Tibial nerve (tissue), 4 donors: ENCODE measurements at regions not wholly inside any gene's neighbourhood (a gene's known extent, or its start where the extent isn't known, plus 50 kb on each side); places are given as distances from the start of the nearest gene placed in this dataset.

Source experiments
- DNase-seq, 2 donors: peaks; one replicate each; pipeline ENCODE4 v3.0.0-alpha.2; 2019; ENCODE audit warnings: low spot score in 2 of 2
- H3K27ac ChIP-seq, 4 donors: fragments of 200-600 bp; sonication (generic) in 3 of 4; one replicate each; pipeline ENCODE4 v1.5.1; 2017 to 2019; ENCODE audit warnings: mild to moderate bottlenecking in 1 of 4
- H3K27me3 ChIP-seq, 2 donors: fragments of 200-600 bp; sonication (generic) in 1 of 2; one replicate each; pipeline versions ENCODE4 v1.5.1 to v1.6.0; 2017 to 2019
- H3K36me3 ChIP-seq, 3 donors: fragments of 200-600 bp; sonication (generic); one replicate each; pipeline ENCODE4 v1.5.1; 2018 to 2019
- H3K4me1 ChIP-seq, 4 donors: fragments of 200-600 bp; sonication (generic) in 3 of 4; one replicate each; pipeline ENCODE4 v1.5.1; 2017 to 2019
- H3K4me3 ChIP-seq, 4 donors: fragments of 200-600 bp; sonication (generic) in 3 of 4; one replicate each; pipeline ENCODE4 v1.5.1; 2017 to 2019; ENCODE audit warnings: mild to moderate bottlenecking in 1 of 4, moderate library complexity in 1 of 4
- H3K9me3 ChIP-seq, 4 donors: fragments of 200-600 bp; sonication (generic) in 3 of 4; one replicate each; pipeline ENCODE4 v1.5.1; 2017 to 2019
- EP300 ChIP-seq, 2 donors: sonication (generic); formaldehyde crosslinking; IDR thresholded peaks; one replicate each; pipeline ENCODE4 v1.6.1; 2017; ENCODE audit warnings: antibody characterized with exemption in 2 of 2, mild to moderate bottlenecking in 1 of 2
- POLR2A ChIP-seq, 2 donors: fragments of 450-650 bp; IDR thresholded peaks; one replicate each; pipeline ENCODE4 v1.6.1; 2017; ENCODE audit warnings: antibody characterized with exemption in 2 of 2, mild to moderate bottlenecking in 2 of 2, moderate library complexity in 2 of 2
- WGBS, 2 donors: methylation state at CpG; one replicate each; pipeline ENCODE4 v1.1.5; 2018; 5-methylcytosine and 5-hydroxymethylcytosine counted together
- TF ChIP-seq, protein P1 (sequence below), 5 experiments: fragments of 200-600 bp in 3 of 5; fragments of 450-650 bp in 2 of 5; sonication (generic) in 3 of 5; IDR thresholded peaks; one replicate each; pipeline ENCODE4 v1.5.1; 2016 to 2019; ENCODE audit warnings: antibody characterized with exemption in 5 of 5, mild to moderate bottlenecking in 3 of 5, moderate library complexity in 2 of 5

DNA sequence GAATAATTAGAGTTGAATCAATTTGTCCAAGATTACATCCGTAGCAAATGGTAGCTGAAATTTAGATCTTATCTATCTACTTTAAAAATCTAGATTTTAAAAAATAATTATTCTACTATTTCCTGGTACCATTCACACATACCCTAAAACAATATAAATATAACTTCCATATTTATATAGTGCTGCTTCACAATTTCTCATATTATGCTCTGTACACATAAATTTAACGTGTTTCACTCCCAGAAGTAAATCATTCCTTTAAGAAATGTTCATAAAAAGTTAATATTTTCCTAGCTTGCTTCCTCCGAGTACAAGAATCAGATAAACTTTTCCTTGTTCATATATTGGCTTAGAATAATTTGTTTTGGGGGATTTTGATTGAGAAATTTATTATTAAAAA, 857.0 kb upstream of the SPRY2 start:
- Histone ChIP-seq H3K27me3 (no peaks in the 10 kb centered on the region), H3K27ac (no peak overlapping the region), H3K36me3 (no peaks in the 10 kb centered on the region), H3K9me3 (peaks cover 0 to 8% (median 0%) of the 10 kb centered on the region in 4 donors), H3K4me1 (no peaks in the 10 kb centered on the region), H3K4me3 (no peak overlapping the region)
- WGBS, 2 donors: 75 to 80% methylated on average over 3 of the region's 3 CpGs
- no peak for TF ChIP-seq EP300 (IDR thresholded peaks at IDR 0.05)
- no peak for DNase-seq

DNA sequence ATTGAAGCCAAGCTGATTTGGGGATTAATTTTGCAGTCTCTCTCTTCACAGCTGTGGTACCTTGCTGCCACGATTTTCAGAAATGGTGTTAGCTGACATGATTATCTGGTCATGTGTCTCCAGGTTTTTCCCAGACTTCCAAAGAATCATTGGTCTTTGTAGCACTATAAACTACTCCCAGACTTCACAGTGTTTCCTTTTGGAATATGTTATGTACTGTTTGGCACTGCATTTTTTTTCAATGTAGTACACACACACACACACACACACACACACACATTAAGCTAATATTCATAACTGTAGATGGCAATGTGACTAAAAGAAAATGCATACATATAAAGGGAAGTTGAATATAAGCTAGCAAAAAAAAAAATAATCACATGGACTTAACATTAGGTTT, 856.6 kb upstream of the SPRY2 start:
- Histone ChIP-seq H3K9me3 (peaks cover 0 to 8% (median 0%) of the 10 kb centered on the region in 4 donors), H3K36me3 (no peaks in the 10 kb centered on the region), H3K27me3 (no peaks in the 10 kb centered on the region), H3K4me1 (no peaks in the 10 kb centered on the region), H3K27ac (no peak overlapping the region), H3K4me3 (no peak overlapping the region)
- DNase-seq: no peak
- WGBS, 2 donors: 55 to 56% methylated on average over 1 of the region's 1 CpG
- TF ChIP-seq POLR2A (IDR thresholded peaks at IDR 0.05) (no peak), EP300 (IDR thresholded peaks at IDR 0.05) (no peak)
- TF ChIP-seq, protein P1, sequence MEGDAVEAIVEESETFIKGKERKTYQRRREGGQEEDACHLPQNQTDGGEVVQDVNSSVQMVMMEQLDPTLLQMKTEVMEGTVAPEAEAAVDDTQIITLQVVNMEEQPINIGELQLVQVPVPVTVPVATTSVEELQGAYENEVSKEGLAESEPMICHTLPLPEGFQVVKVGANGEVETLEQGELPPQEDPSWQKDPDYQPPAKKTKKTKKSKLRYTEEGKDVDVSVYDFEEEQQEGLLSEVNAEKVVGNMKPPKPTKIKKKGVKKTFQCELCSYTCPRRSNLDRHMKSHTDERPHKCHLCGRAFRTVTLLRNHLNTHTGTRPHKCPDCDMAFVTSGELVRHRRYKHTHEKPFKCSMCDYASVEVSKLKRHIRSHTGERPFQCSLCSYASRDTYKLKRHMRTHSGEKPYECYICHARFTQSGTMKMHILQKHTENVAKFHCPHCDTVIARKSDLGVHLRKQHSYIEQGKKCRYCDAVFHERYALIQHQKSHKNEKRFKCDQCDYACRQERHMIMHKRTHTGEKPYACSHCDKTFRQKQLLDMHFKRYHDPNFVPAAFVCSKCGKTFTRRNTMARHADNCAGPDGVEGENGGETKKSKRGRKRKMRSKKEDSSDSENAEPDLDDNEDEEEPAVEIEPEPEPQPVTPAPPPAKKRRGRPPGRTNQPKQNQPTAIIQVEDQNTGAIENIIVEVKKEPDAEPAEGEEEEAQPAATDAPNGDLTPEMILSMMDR (IDR thresholded peaks at IDR 0.05): no peak

GRCh38 chr13:81194362-81194761, 853.4 kb upstream of the SPRY2 start:
- Histone ChIP-seq H3K27ac (no peak overlapping the region), H3K27me3 (no peaks in the 10 kb centered on the region), H3K4me3 (no peak overlapping the region), H3K9me3 (peaks cover 0 to 8% (median 0%) of the 10 kb centered on the region in 4 donors), H3K4me1 (no peaks in the 10 kb centered on the region), H3K36me3 (no peaks in the 10 kb centered on the region)
- no peak for TF ChIP-seq EP300 (IDR thresholded peaks at IDR 0.05)
- no peak for TF ChIP-seq POLR2A (IDR thresholded peaks at IDR 0.05)
- TF ChIP-seq, protein P1 (IDR thresholded peaks at IDR 0.05): no peak
- no peak for DNase-seq

DNA sequence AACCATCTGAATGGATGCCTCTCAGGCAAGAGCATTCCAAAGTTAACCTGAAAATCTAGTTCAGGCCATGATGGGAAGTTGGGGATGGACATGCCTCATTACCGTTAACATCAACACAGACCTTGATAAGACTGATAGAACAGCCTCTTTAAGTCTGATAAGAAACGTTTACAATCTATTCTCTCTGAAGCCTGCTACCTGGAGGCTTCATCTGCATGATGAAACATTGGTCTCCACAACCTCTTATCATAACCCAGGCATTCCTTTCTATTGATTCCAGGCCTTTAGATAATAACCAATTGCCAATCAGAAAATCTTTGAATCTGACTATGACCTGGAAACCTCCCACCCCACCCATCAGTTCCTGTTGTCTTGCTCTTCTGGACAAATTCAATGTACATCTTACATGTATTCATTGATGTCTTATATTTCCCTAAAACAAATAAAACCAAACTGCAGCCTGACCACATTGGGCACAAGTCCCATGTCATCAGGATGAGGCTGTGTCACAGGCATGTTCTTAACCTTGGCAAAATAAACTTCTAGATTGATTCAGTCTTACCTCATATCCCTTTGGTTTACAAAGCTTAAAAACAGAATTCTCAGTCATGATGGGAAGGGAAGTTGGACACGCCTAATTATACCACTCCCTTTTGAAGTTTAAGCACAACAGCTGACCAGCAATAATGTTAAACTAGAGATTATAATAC, 843.8 kb upstream of the SPRY2 start:
- 82 to 86% methylated on average over 3 of the region's 3 CpGs for WGBS, 2 donors
- TF ChIP-seq POLR2A (IDR thresholded peaks at IDR 0.05) (no peak), EP300 (IDR thresholded peaks at IDR 0.05) (no peak)
- TF ChIP-seq, protein P1 (IDR thresholded peaks at IDR 0.05): no peak
- DNase-seq: no peak
- H3K27me3 ChIP-seq: no peaks in the 10 kb centered on the region
- no peaks in the 10 kb centered on the region for H3K9me3 ChIP-seq
- no peaks in the 10 kb centered on the region for H3K4me1 ChIP-seq
- H3K4me3 ChIP-seq: no peak overlapping the region
- H3K36me3 ChIP-seq: no peaks in the 10 kb centered on the region
- H3K27ac ChIP-seq: no peak overlapping the region

- H3K9me3 ChIP-seq: no peaks in the 10 kb centered on the region
- TF ChIP-seq EP300 (IDR thresholded peaks at IDR 0.05) (no peak), POLR2A (IDR thresholded peaks at IDR 0.05) (no peak)
- TF ChIP-seq, protein P1 (IDR thresholded peaks at IDR 0.05): no peak
- H3K27me3 ChIP-seq: no peaks in the 10 kb centered on the region
- no peaks in the 10 kb centered on the region for H3K4me1 ChIP-seq
- WGBS, 2 donors: 91 to 93% methylated on average over 3 of the region's 3 CpGs
- H3K4me3 ChIP-seq: no peak overlapping the region
- no peaks in the 10 kb centered on the region for H3K36me3 ChIP-seq
- no peak for DNase-seq
- no peak overlapping the region for H3K27ac ChIP-seq
These were observed 831.7 kb upstream of the SPRY2 start for GRCh38 chr13:81172603-81173002.
